Upper lobe of right lung (tissue), 1 donor: ENCODE measurements at regions not wholly inside any gene's neighbourhood (a gene's known extent, or its start where the extent isn't known, plus 50 kb on each side); places are given as distances from the start of the nearest gene placed in this dataset.

Source experiments
- ATAC-seq: fragments of 200-7000 bp; cut with Tn5 transposase; one replicate; pipeline ENCODE4 v1.9.1; 2020; ENCODE audit warnings: mild to moderate bottlenecking, moderate library complexity
- DNase-seq: peaks from one replicate; pipeline ENCODE4 v3.0.0-alpha.2; 2020
- H3K27ac ChIP-seq: fragments of 200-600 bp; one replicate; pipeline ENCODE4 v1.8.0; 2022
- H3K27me3 ChIP-seq: fragments of 200-600 bp; one replicate; pipeline ENCODE4 v1.8.0; 2022; ENCODE audit warnings: mild to moderate bottlenecking
- H3K36me3 ChIP-seq: fragments of 200-600 bp; one replicate; pipeline ENCODE4 v1.8.0; 2022
- H3K4me1 ChIP-seq: fragments of 200-600 bp; one replicate; pipeline ENCODE4 v1.8.0; 2022
- H3K4me3 ChIP-seq: fragments of 200-600 bp; one replicate; pipeline ENCODE4 v1.8.0; 2022; ENCODE audit warnings: mild to moderate bottlenecking
- H3K9me3 ChIP-seq: fragments of 200-600 bp; one replicate; pipeline ENCODE4 v1.8.0; 2022
- intact Hi-C: fragments of 100-400 bp; cut with DNase I; formaldehyde crosslinking; loops from one replicate; pipeline ENCODE4 v1.11.0; 2022
- TF ChIP-seq, protein P1 (sequence below): fragments of 200-600 bp; IDR thresholded peaks from one replicate; pipeline ENCODE4 v1.8.0; 2022; ENCODE audit warnings: antibody characterized with exemption
- donor health status: DM: no; HTN: yes; CAD: no; lungs with severe emphysema.

DNA sequence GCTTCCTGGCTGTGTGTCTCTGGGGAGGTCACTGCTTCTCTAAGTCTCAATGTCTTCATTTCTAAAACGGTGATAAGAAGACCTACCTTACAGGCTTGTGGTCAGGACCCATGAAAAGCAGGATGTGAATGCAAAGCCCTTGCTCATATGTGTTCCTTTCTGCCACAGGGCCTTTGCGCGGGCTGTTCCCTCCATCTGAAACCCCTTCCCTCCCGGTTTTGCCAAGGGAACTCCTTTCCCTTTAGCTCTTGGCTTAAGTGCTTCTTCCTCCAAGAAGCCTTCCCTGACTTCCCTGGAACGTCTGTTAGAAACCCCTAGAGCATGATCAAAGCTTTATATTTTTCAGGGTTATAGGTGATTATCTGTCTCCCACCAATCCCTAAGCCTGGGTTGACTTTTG is 147.2 kb upstream of the PTPN1 start:
- Histone ChIP-seq H3K4me3 (no peak overlapping the region), H3K27me3 (no peaks in the 10 kb centered on the region), H3K27ac (no peak overlapping the region), H3K9me3 (no peaks in the 10 kb centered on the region), H3K4me1 (peaks cover 11% of the 10 kb centered on the region), H3K36me3 (no peaks in the 10 kb centered on the region)
- DNase-seq: no peak
- no peak for ATAC-seq
- intact Hi-C loops: no loop called here
- TF ChIP-seq, protein P1, sequence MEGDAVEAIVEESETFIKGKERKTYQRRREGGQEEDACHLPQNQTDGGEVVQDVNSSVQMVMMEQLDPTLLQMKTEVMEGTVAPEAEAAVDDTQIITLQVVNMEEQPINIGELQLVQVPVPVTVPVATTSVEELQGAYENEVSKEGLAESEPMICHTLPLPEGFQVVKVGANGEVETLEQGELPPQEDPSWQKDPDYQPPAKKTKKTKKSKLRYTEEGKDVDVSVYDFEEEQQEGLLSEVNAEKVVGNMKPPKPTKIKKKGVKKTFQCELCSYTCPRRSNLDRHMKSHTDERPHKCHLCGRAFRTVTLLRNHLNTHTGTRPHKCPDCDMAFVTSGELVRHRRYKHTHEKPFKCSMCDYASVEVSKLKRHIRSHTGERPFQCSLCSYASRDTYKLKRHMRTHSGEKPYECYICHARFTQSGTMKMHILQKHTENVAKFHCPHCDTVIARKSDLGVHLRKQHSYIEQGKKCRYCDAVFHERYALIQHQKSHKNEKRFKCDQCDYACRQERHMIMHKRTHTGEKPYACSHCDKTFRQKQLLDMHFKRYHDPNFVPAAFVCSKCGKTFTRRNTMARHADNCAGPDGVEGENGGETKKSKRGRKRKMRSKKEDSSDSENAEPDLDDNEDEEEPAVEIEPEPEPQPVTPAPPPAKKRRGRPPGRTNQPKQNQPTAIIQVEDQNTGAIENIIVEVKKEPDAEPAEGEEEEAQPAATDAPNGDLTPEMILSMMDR: no peak

DNA sequence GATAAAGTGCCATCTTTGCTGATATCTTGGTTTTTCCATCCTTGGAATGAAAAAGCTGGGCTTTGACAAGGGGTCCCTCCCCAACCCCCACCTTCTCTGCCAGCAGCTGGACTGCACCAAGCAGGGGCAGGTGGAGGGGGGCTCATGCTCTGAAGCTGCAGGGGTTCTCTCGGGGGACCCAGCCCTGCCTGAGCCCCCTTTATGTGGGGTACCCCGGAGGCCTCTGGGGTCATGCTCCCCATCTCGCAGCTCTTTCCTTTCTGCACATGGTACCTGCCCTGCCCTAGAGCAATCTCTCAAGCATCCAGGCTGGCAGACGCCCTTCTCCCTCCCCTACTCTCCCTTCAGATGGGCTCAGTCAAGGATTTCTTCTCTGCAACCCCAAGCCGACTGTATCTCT is 146.7 kb upstream of the PTPN1 start:
- DNase-seq (no peak), ATAC-seq (no peak)
- Histone ChIP-seq H3K4me3 (no peak overlapping the region), H3K27ac (no peak overlapping the region), H3K4me1 (peaks cover 11% of the 10 kb centered on the region), H3K36me3 (no peaks in the 10 kb centered on the region), H3K27me3 (no peaks in the 10 kb centered on the region), H3K9me3 (no peaks in the 10 kb centered on the region)
- TF ChIP-seq, protein P1: no peak
- intact Hi-C loops: no loop called here

DNA sequence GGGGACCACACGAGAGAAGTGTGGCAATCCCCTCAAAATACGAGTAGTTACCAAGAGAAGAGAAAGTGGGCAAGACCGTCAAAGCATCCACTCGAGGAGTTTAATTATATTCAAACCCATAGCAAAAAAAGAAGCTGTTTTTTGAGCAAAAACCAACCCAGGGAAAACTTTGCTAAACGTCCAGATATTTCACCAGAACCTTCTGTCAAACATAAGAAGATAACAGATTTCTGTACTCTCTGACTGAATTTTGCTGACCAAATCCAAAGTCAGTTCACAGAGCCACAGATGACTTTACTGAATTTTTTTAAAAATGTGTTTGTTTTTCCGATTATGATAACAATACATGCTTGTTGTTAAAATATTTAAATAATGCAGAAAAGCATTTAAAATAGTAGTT is 145.6 kb upstream of the PTPN1 start:
- no peak overlapping the region for H3K27ac ChIP-seq
- intact Hi-C loops: no loop called here
- H3K27me3 ChIP-seq: no peaks in the 10 kb centered on the region
- peaks cover 11% of the 10 kb centered on the region for H3K4me1 ChIP-seq
- no peaks in the 10 kb centered on the region for H3K9me3 ChIP-seq
- no peak for ATAC-seq
- H3K4me3 ChIP-seq: no peak overlapping the region
- DNase-seq: no peak
- TF ChIP-seq, protein P1: no peak
- no peaks in the 10 kb centered on the region for H3K36me3 ChIP-seq

DNA sequence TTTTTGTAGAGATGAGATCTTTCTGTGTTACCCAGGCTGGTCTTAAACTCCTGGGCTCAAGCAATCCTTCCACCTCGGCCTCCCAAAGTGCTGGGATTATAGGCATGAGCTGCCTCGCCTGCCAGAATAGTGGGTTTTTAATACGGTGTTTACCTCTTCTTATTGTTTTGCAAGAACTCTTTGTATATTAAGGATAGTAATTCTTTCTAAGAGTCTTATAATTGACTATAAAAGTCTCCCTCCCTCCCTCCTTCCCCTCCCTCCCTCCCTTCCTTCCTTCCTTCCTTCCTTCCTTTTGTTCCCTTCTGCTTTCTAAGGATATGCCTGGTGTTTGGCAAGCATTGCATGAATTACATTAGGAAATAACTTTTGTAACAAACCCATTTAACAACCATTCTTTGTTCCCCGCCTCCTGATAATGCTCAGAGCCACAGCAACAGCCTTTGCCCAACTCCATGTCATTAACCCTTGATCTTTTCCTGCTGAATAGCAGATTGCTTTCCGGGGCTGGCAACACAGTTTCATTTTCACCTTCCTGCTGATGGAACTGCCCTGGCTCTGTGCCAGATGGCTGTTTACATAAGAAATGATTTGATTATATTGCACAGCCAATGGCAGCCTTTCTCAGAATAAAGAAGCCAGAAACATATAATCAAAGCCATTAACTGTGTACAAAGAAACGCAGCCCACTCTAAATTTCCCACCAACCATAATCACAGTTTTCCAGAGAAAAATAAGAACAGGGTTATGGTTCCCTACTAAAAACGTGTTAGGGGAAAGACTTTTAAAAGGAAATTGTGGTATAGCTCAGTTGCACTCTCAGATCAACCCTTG is 143.7 kb upstream of the PTPN1 start:
- H3K27me3 ChIP-seq: no peaks in the 10 kb centered on the region
- intact Hi-C loops: no loop called here
- no peaks in the 10 kb centered on the region for H3K4me1 ChIP-seq
- ATAC-seq (peak; percentile 70), DNase-seq (no peak)
- H3K4me3 ChIP-seq: no peak overlapping the region
- TF ChIP-seq, protein P1: no peak
- H3K36me3 ChIP-seq: no peaks in the 10 kb centered on the region
- no peak overlapping the region for H3K27ac ChIP-seq
- H3K9me3 ChIP-seq: no peaks in the 10 kb centered on the region

DNA sequence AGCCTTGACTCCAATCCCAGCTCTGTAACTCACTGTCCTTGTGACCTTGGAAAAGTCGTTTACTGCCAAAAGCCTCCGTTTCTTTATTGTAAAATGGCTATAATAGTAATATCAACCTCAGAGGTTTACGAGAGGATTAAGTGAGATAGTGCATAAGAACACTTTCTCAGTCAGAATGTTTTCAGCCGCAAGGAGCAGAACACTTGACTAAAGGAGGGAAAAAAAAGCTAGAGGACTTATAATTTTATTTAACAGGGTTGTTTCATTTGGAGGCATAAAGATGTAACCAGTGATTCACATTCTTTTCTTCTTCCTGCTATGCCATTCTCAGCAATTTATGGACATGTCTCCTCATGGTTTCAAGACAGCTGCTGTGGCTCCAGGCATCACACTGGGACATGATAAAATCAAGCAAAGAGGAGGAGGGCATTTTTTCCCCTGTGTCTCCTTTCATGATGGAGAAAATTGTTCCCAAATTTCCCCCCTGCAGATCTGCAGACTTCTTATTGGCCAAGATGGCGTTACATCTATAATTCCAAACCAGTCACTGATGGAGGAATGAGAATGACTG is 143.0 kb upstream of the PTPN1 start:
- intact Hi-C loops: no loop called here
- ATAC-seq: no peak
- H3K4me3 ChIP-seq: no peak overlapping the region
- H3K36me3 ChIP-seq: no peaks in the 10 kb centered on the region
- H3K27me3 ChIP-seq: no peaks in the 10 kb centered on the region
- H3K9me3 ChIP-seq: no peaks in the 10 kb centered on the region
- no peaks in the 10 kb centered on the region for H3K4me1 ChIP-seq
- DNase-seq: no peak
- TF ChIP-seq, protein P1: no peak
- no peak overlapping the region for H3K27ac ChIP-seq
